LNCaP clone FGC (cell line): ENCODE measurements at regions not wholly inside any gene's neighbourhood (a gene's known extent, or its start where the extent isn't known, plus 50 kb on each side); places are given as distances from the start of the nearest gene placed in this dataset.

Source experiments
- DNase-seq: peaks from one replicate; pipeline ENCODE4 v3.0.0-alpha.2; 2011; ENCODE audit warnings: low read depth
- H3K4me3 ChIP-seq: 2 replicates; pipeline ENCODE4 v1.5.1; 2011; ENCODE audit warnings: mild to moderate bottlenecking, low read depth, low read length, control low read depth
- CTCF ChIP-seq: IDR thresholded peaks from 2 replicates; pipeline ENCODE4 v1.5.1; 2012; ENCODE audit warnings: mild to moderate bottlenecking; ENCODE audit not compliant: control insufficient read depth, insufficient read depth; ENCODE audit errors: extremely low read depth

GRCh38 chr2:74063486-74063885 is 78.8 kb downstream of the TET3 start:
- TF ChIP-seq CTCF, result no peak
- no peak for DNase-seq
- no peak overlapping the region for H3K4me3 ChIP-seq

GRCh38 chr2:74065456-74065855 is 80.7 kb downstream of the TET3 start:
- no peak for DNase-seq
- no peak overlapping the region for H3K4me3 ChIP-seq
- TF ChIP-seq CTCF, result no peak

GRCh38 chr2:74066491-74067203 is 81.1 kb downstream of the BOLA3 start:
- TF ChIP-seq CTCF, result no peak
- DNase-seq, result peak; percentile 68
- 0 out of 2 replicates have a peak overlapping the region, but pooled peaks have one; percentile 2 for H3K4me3 ChIP-seq

- no peak for DNase-seq
- TF ChIP-seq CTCF, result no peak
- H3K4me3 ChIP-seq, result no peak overlapping the region
Observed at GRCh38 chr2:74067221-74067747, 80.4 kb downstream of the BOLA3 start.

- no peak for DNase-seq
- no peak for TF ChIP-seq CTCF
- no peak overlapping the region for H3K4me3 ChIP-seq
Observed at GRCh38 chr2:74070991-74071390, 76.7 kb downstream of the BOLA3 start.

- TF ChIP-seq CTCF, result no peak
- no peak for DNase-seq
- no peak overlapping the region for H3K4me3 ChIP-seq
Observed at GRCh38 chr2:74071426-74071825, 76.3 kb downstream of the BOLA3 start.

GRCh38 chr2:74072565-74072964 is 75.1 kb downstream of the BOLA3 start:
- no peak for TF ChIP-seq CTCF
- DNase-seq, result no peak
- no peak overlapping the region for H3K4me3 ChIP-seq
